ENCODE measurements at regions not wholly inside any gene's neighbourhood (a gene's known extent, or its start where the extent isn't known, plus 50 kb on each side); places are given as distances from the start of the nearest gene placed in this dataset.
"Not testable (repeated sequence)": the region's sequence is repeated elsewhere in the genome, so short reads cannot be mapped to it uniquely, and the experiment has no call there.

GRCh38 chr6:8619853-8620252 lies 184.5 kb upstream of the SLC35B3 start:
- no peak for ATAC-seq

- not testable (repeated sequence) for ATAC-seq
These were observed 184.1 kb upstream of the SLC35B3 start for GRCh38 chr6:8619408-8619807.

GRCh38 chr6:8608737-8609136 lies 173.4 kb upstream of the SLC35B3 start:
- no peak for ATAC-seq

GRCh38 chr6:8589941-8590729 lies 154.8 kb upstream of the SLC35B3 start:
- ATAC-seq = no peak

DNA sequence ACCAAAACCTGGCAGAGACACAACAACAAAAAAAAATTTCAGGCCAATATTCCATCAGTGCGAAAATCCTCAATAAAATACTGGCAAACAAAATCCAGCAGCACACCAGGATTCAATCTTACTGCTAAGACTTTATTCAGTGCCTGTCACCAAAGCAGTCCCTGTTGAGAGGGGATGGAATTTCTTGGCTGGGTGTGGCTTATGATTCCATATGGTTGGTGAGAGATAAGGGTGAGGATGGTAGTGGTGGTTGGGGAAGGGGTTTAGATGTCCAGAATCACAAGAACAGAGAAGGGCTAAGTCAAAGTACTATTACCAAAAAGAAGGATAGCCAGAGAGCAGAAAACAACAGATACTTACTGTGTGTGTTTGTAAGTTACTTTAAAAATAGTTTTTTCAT lies 152.8 kb upstream of the SLC35B3 start:
- ATAC-seq = no peak

DNA sequence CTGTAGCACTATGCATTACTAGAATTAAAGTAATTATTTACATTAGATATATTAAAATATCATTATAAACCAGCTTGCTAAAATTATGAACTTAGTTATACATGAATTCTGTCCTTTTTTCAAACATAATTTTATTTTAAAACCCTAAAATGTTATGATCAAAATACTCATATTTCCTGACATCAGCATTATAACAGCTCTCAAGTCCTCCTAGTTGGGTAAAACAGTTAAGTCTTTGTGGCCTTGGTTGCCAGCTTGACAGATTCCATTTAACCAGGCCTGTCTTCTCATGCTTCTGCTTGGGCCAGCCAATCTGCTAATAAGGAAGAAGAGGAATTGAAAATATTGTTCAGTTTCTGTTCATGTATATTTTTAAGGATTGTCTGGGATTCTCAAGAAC lies 147.9 kb upstream of the SLC35B3 start:
- ATAC-seq = no peak

- ATAC-seq = no peak
These were observed 144.0 kb upstream of the SLC35B3 start for GRCh38 chr6:8579372-8579771.

- no peak for ATAC-seq
These were observed 142.7 kb upstream of the SLC35B3 start for GRCh38 chr6:8578006-8578405.

GRCh38 chr6:8574749-8575468 lies 139.6 kb upstream of the SLC35B3 start:
- ATAC-seq = no peak

- no peak for ATAC-seq
These were observed 139.0 kb upstream of the SLC35B3 start for GRCh38 chr6:8574311-8574710.

DNA sequence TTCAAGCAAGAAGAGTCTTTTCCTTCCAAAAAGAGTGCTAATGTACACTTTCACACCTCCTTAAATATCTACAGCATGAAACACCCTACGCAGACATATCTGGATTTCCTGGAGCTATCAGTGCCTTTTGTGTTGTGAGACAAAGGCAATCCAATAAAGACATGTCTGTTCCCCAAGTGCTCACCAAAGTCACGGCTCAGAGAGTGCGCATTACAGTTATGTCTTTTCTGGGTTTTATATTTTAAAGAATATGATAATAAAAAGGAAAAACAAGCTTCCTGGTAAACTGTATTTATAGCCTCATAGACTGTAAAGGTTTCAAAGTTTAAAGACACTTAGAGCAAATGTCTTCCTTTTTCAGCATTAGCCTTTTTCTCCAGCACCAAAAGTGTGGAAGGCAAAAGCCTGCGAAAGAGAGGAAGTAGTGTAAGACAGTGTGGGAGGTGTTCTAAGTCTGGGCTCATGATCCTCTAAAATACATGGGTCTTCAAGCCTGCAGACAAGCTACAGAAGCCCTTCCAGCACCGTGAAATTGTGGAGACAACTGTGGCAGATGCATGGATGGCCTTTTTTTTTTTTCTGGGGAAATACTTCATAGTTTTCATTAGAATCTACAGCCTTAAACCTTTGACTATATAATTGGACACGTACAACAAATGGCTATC lies 135.0 kb upstream of the SLC35B3 start:
- no peak for ATAC-seq

DNA sequence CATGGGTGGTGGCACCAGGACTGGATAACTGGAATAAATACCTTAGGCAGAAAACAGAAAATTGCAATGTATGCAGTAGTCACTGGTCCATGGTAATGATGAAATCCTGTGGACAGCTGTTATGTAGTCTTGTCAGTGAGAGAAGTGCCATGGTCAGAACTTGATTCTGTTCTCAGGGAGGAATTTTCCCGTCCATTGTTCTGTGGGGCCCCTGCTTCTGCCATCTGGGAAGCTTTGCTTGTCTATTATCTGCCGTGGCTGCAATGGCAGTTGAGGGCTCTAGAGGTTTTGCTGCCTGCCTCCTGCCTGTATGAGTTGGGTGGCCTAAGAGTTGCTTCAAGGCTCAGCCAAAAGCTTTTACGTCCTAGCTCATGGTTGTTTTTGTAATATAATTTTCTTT lies 126.8 kb upstream of the SLC35B3 start:
- ATAC-seq = no peak

DNA sequence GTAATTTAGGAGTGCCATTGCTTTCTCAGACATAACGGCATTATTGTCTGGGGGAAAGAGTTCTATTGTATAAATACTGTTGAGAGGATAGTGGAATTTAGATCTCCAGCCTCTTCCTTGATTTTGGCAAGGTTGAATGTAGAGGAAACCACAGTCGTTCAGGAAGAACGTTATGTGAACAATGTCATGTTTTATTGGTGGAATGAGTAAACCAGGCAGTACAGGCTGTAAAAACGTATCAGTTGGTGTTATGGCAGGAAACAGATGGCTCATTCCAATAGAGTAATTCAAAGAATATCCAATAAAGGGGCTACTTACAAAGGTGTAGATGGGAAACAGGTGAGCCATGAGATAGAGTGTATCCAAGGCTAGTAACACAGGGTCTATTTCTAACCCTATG lies 123.6 kb upstream of the SLC35B3 start:
- no peak for ATAC-seq

GRCh38 chr6:8557014-8557748 lies 121.8 kb upstream of the SLC35B3 start:
- ATAC-seq = no peak

GRCh38 chr6:8556370-8557013 lies 121.1 kb upstream of the SLC35B3 start:
- no peak for ATAC-seq

GRCh38 chr6:8551993-8552392 lies 116.6 kb upstream of the SLC35B3 start:
- no peak for ATAC-seq

GRCh38 chr6:8551386-8551785 lies 116.0 kb upstream of the SLC35B3 start:
- ATAC-seq = no peak

DNA sequence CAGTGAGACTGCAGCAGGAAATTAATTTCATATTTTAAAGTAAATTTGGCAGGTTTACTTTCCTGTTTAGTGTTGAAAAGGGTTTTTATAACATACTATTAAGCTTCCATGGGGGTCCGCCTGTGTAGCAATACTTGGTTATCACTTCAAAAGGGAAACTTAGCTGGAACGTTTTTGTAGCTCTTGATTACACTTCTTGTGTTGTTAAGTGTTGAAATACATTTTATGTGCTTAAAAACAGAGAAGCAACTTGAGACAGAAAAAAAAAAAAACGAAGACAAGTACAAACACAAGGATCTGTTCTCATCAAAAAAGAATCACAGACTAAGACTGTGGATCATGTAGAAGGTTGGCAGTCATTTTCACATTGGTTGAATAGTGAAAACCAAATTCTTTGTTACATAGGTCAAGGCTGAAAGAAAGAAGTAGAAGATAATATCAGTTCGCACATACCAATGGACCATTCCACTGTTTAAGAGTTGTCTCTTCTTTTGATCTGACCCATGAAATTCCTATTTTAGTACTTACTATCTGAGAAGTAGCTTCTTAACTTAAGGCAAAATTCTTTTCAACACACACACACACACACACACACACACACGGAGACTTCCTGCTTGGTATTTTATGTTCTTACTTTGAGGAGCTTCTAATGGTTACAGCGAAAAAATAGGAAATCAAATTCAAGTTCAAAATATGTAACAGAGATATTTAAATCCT lies 113.9 kb upstream of the SLC35B3 start:
- no peak for ATAC-seq

DNA sequence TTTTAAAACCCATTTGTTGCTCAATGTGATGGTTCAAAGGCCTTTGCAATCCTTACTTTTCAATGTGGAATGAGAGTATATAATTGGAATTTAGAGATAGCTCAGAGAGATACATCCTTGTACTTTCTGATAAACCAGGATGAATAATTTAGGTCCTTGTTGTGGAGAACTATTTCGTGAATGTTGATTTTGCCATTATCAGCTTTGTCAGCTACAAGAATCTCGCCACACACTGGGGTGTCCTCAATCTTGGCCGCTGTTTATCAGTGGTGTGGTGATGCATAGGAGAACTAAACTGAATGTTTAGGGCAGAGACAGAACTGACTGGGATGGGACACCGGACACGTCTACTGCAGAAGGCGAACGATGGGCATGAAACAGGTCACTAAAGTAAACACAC lies 111.2 kb upstream of the SLC35B3 start:
- ATAC-seq = no peak

GRCh38 chr6:8545336-8545735 lies 110.0 kb upstream of the SLC35B3 start:
- ATAC-seq = no peak

GRCh38 chr6:8543714-8544113 lies 108.4 kb upstream of the SLC35B3 start:
- ATAC-seq = no peak

DNA sequence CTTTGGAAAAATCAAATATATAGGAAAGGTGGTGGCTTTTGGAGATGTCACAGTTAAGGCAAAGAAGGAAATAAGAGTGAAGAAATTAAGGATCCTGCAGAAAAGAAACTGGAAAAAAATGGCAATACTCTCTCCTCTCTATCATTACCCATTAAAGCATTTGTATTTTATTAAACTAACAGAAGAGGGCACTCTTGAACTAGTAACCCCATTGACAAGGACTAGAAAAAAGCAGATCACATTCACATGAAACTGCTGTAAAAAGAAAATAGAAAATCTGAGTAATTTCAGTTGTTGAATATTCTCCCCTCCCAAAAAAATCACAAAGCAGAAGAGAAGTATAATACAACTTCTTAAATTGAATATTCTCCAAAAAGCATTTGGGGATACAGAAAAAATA lies 104.1 kb upstream of the SLC35B3 start:
- ATAC-seq = no peak
